HG03442 (cell line): ENCODE measurements at regions not wholly inside any gene's neighbourhood (a gene's known extent, or its start where the extent isn't known, plus 50 kb on each side); places are given as distances from the start of the nearest gene placed in this dataset.

Source experiments
- ATAC-seq: cut with Tn5 transposase; IDR thresholded peaks from one replicate; pipeline ENCODE4 v1.9.1; 2021; ENCODE audit warnings: mild to moderate bottlenecking, moderate library complexity; ENCODE audit not compliant: unreplicated experiment

DNA sequence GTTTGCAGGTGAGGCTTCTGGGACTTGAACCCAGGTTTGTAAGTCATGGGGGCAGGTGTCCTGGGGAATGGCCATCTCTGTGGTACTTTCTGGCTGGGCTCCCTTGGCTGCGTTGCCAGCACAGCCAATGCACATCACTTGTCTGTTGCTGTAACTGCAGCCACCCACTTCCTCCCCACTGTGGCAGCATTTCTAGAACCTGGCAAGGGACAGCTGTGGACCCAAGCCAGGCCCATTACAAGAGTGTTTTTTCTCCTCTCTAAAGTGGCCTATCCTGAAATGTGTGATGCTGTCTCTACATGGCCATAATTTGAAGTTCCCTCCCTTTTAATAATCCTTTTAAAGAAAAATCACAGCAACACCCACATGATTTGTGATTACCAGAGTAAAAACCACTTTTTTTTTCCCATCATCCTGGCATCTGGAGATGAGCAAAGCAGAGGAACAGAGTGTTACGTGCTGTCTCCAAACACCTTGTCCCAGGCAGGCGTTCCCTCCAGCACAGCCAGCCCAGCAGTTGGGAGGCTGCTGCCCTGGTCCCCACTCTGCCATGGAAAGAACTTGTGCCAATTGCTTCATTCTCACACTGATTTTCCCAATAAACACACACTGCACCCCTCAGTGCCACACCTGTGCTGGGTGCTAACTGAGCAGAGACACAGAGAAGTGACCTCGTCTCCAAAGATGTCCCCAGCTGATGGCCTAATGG, 360.6 kb upstream of the USP24 start:
- no peak for ATAC-seq

- ATAC-seq: no peak
Measured at GRCh38 chr1:55574691-55575225, 359.6 kb upstream of the USP24 start.

- no peak for ATAC-seq
Measured at GRCh38 chr1:55572878-55573734, 357.9 kb upstream of the USP24 start.

DNA sequence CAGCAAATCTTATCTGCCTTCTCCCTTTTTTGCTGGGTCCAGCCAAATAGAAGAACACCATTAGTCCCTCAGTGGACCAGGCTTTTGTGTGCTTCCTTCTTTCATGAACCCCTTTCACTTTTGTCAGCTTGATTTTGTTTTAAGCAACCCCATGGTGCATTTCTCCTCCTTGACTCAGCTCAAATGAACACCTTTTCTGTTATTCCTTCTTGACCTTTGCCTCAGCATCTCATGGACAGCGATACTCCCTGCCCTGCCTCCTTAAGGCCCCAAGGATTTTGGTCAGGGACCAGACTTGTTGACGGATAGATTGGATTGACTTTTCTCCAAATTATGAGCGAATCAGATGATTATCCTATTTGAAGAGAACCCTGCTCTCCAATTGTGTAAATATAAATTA, 356.6 kb upstream of the USP24 start:
- ATAC-seq: no peak

DNA sequence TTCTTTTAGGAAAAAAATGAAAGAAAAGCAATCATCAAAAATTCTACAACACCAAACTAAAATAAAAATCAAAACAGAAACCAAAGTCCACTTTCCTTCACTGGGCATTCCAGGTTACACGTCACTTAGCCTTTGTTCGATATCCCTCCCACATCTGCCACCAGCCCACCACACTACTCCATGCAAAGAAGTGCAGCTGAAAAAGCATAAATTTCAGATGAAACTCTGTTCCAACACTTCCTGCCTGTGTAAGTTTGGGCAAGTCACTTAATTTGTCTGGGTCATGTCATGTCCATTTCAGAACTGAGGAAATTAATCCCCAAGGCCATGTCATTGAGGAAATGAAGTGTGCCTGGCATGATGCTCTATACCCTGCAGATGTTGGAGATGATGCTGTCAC, 354.3 kb upstream of the USP24 start:
- ATAC-seq: no peak

- ATAC-seq: no peak
Measured at GRCh38 chr1:55568732-55569131, 353.6 kb upstream of the USP24 start.

GRCh38 chr1:55560266-55560665, 345.1 kb upstream of the USP24 start:
- ATAC-seq: no peak

DNA sequence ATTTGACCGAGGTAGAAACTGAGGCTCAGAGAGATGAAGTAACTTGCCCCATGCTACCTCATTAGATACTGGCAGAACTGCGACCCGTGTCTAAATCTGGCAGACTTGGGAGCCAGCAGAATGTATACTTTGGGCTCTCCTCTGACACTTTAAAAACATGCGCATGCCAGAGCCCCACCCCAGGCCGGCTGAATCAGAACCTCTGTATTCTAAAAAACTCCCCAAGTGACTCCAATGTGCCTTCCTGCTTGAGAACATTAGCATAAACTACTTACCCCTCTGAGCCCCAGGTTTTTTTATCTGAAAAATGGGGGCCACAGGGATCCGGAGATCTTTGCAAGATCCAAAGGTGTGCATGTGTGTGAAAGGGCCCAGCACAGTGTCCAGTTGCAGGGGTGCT, 344.7 kb upstream of the USP24 start:
- ATAC-seq: no peak

GRCh38 chr1:55559161-55559611, 344.0 kb upstream of the USP24 start:
- no peak for ATAC-seq

- ATAC-seq: no peak
Measured at GRCh38 chr1:55558515-55558914, 343.4 kb upstream of the USP24 start.

DNA sequence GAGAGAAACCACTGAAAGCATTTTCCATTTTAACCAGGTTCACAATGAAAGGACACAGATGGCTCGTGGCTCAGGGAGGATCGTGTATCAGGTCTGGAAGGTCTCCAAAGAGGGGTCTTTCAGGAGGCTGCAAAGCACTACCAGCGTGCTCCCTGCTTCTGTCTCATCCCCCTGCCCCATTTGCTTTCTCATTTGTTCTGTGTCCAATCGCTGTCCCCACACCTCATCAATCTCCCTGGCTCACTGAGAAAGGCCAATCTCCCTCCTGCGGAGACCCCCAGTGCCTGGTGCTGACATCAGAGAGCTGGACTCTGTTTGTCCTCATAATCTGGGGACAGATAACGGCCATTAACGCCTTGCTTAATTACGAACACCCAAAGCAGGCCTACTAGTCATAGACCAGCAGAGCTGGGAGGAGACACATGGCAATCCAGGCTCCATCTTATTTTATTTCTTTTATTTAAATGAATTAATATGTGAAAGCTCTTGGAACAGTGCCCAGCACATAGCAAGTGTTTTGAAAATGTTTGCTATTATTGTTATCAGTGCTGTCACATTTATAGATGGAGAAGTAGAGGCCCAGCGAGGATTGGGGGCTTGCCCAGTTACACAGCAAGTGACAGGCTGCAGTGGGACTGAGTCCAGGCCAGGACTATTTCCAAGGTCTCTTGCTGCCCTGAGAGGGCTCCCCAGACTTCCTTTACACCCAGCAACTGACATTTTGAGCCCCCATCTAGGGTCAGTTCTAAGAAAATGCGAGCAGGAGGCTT, 341.0 kb upstream of the USP24 start:
- ATAC-seq: no peak

DNA sequence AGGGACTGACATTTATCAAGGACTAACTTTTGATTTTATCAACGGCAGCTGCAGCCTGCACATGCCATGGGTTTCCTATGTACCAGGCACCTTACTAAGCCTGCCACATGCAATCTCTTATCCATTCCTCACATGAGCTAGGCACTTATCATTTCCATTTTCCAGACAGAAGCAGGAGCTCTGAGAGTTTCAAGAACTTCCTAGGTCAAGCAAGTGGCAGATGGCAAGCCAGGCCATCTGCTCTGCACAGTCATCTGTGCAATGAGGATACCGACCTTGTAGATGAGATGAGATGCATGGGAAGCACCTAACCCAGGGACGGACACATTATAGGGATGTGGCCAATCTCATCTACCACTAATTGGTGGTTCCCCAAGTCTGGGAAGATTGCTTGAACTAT, 339.4 kb upstream of the USP24 start:
- ATAC-seq: no peak

DNA sequence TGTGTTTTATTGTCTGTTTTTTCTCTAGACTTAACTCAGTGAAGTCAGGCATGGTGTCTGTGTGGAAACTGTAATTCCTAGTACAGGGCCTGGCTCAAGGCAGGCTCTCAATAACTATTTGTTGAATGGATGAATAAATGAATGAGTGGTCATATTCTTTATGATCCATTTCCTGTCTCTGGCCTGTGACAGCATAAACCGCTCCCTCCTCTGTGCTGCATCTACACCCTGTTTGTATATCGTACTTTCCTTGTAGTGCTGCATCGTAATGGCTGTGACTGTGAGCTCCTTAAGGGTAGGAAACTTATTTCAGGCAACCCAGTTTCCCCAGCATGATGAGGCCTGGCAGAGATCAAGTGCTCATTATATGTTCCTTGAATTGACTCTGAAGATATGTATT, 337.5 kb upstream of the USP24 start:
- no peak for ATAC-seq

- ATAC-seq: no peak
Measured at GRCh38 chr1:55547405-55547804, 332.2 kb upstream of the USP24 start.

DNA sequence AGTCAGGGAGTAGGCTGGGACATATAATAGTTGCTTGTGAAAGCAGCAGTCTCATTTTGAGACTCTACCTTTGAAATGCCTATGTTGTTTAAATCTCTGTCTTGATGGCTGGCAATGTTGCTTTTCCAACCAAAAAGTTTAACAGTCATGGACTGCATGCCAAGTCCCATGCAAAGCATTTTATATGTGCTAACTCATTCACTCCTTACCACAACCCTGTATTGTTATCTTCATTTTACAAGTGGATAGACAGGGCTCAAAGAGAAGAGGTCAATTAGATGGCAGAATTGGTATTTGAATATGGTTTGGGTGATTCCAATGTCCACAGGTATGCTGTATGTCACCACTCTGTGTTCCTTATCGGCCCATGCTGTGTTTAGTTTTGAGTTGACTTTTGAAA, 331.4 kb upstream of the USP24 start:
- no peak for ATAC-seq

GRCh38 chr1:55544826-55545225, 329.7 kb upstream of the USP24 start:
- no peak for ATAC-seq

DNA sequence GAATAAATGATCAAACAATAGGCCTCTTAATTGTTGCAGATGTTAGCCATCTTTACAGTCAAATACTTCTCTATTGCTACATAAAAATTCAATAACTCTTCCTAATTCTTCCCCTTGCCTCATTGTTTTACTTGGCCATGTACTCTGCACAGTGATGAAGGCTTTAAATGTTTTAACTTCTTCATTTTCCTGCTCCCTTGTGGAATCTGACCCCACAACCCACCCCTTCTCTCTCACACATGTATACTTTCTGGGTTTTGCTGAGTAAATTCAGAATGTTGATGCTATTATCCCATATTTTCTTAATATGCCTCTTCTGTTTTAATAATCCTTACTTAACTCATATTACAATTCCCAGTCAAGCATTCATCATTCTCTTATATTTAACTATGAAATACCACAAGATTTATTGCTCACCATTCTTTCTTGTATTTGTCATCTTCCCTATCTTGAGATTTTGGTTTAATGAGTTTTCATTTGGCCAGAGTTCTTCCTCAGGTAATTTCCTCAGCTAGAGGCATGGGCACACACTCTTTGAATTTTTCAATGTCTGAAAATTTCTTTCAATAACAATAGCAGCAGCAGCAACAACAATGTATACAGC, 327.8 kb upstream of the USP24 start:
- no peak for ATAC-seq

DNA sequence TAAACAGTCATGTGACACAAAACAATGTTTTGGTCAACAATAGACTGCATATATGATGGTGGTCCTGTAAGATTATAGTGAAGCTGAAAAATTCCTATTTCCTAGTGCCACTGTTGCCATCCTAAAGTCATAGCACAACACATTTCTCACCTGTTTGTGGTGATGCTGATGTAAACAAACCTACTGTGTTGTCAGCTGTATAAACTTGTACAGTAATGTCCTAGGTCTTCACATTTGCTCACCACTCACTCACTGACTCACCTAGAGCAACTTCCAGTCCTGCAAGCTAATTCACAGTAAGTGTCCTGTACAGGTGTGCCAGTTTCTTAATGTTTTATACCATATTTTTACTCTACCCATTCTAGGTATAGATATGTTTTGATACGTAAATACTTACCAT, 326.1 kb upstream of the USP24 start:
- ATAC-seq: no peak

DNA sequence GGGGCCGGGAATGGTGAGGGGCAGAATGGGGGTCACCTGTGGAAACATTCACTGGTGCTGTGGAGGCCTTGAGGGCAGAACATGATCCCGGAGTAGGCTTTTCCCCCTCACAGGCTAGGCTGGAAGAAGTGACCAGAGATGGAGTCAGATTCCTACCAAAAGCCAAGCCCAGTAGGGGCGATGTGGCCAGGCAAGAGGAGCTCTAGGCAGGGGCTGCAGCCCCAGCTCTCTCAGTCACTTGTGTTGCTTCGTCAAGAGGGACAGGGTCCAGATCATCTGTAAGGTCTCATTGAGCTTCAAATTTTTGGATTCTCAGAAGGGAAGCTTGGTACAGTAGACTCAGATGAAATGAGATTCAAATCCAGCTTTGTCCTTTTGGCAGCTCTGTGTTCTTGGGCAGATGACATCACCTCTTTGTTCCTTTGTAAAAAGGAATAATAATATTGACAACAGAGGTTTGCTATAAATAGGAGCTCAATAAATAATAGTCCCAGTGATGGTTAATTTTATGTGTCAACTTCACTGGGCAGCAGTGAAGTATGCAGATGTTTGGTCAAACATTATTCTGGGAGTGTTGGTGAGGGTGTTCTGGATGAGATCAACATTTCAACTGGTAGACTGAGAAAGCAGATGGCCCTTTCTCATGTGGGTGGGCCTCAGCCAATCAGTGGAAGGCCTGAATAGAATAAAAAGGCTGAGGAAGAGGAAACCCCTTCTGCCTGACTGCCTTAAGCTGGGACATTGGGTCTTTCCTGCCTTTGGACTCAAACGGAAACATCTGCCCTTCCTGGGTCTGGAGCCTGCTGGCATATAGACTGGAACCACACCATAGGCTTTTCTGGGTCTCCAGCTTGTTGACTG, 324.7 kb upstream of the USP24 start:
- no peak for ATAC-seq

GRCh38 chr1:55538428-55538827, 323.3 kb upstream of the USP24 start:
- ATAC-seq: no peak
